ENCODE measurements at regions not wholly inside any gene's neighbourhood (a gene's known extent, or its start where the extent isn't known, plus 50 kb on each side); places are given as distances from the start of the nearest gene placed in this dataset.

DNA sequence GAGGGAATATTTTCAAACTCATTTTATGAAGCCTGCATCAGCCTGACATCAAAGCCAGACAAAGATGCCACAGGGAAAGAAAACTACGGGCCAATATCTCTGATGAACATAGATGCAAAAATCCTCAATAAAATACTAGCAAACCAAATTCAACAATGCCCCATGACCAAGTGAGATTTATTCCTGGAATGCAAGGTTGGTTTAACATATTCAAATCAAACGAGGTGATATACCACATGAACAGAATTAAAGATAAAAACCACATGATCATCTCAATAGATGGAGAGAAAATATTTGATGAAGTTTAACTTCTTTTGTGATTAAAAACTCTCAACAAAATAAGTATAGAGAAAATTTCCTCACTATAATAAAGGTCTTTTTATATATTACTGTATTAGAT is 792.0 kb upstream of the ZNF608 start:
- in situ Hi-C loops (cut with HindIII; ENCODE audit: low pct_unique_long_range_greater_than_20kb, low sequenced_read_pairs), result no loop called here
- no peak for DNase-seq (ENCODE audit: low read depth in 1 of 2, low spot score in 1 of 2)
- TF ChIP-seq JUND (IDR thresholded peaks at IDR 0.05; ENCODE audit: low read depth), result no peak

DNA sequence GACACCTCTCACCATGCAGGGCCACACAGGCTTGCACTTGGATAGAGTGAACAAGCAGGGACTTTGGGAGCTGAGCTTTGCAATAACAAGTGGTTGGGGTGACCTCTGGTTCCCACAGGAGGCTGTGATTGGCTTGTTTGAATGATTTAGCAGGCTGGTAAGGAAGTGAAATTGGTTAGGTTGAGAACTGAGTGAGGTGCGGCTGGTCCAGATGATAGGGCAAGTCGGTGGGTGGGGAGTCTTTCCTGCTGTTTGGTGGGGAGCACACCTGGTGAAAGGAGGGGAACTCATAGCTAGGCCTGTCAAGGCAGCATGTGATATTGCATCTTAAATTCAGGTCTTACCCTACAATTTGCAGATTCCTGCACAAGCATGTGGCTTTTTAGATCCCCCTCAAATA is 794.6 kb upstream of the ZNF608 start:
- TF ChIP-seq JUND (IDR thresholded peaks at IDR 0.05; ENCODE audit: low read depth), result no peak
- in situ Hi-C loops (cut with HindIII; ENCODE audit: low pct_unique_long_range_greater_than_20kb, low sequenced_read_pairs), result no loop called here
- no peak for DNase-seq (ENCODE audit: low read depth in 1 of 2, low spot score in 1 of 2)

DNA sequence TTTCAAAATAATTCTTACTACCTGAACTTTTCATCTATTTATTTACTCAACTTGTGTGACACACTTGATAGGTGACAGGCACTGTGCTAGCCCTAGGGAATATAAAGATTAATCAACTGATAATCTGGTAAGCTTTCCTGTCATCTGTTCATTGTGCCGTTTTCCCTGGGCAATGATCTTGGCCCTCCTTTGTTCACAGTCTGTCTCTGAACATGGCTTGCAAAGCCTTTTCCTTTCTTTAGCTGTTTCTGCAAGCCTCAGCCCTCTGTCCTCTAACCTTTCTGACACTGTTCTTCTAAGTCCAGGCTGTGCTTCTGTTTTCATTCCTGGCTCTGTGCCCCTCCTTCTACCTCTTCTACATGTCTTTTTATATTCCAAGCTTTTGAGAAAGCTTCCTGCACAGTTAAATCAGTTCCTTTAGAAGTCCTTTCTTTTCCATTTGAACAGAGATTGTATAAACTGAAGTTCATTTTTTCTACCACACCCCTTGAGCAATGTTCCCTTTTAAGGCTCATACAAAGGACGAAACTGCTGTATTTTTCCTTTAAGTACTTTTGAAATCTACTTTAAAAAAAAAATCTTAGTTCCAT is 803.0 kb upstream of the ZNF608 start:
- TF ChIP-seq JUND (IDR thresholded peaks at IDR 0.05; ENCODE audit: low read depth), result no peak
- no peak for DNase-seq (ENCODE audit: low read depth in 1 of 2, low spot score in 1 of 2)
- in situ Hi-C loops (cut with HindIII; ENCODE audit: low pct_unique_long_range_greater_than_20kb, low sequenced_read_pairs), result no loop called here

DNA sequence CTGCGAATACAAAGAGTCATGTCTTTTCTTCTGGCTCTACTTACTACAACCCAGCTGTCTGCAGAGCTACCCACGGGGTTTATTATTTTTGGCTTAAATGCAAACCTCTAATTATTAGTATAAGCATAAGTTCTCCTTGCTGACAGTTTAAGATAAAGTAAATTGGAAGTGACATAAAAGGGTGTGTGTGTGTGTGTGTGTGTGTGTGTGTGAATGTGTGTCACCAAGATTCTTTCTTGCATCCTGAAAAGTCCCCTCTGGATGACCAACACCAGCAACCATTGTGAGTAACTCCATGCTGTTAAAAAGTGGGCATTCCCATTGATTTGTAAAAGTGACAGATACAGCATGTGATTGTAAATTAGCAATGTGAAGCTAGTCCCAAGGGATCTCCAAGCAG is 803.8 kb upstream of the ZNF608 start:
- in situ Hi-C loops (cut with HindIII; ENCODE audit: low pct_unique_long_range_greater_than_20kb, low sequenced_read_pairs), result no loop called here
- no peak for TF ChIP-seq JUND (IDR thresholded peaks at IDR 0.05; ENCODE audit: low read depth)
- DNase-seq (ENCODE audit: low read depth in 1 of 2, low spot score in 1 of 2), result no peak

DNA sequence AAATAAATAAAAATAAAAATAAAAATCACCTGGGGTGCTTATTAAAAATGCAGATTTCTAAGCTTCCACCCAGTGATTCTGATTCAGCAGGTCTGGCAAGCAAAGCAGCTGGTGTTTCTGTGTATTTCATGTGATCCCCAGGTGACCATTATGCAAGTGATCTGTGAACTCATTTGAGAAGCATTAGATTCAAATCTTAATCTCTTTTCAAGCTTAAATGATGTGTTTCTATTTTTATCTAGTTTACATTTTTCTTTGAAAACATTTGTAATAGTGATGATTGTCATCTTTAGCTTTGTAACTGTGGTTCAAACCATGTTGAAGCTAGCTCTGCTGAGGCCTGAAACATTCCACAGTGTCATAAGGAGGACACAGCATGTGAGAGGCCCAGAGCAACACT is 804.8 kb upstream of the ZNF608 start:
- TF ChIP-seq JUND (IDR thresholded peaks at IDR 0.05; ENCODE audit: low read depth), result no peak
- in situ Hi-C loops (cut with HindIII; ENCODE audit: low pct_unique_long_range_greater_than_20kb, low sequenced_read_pairs), result no loop called here
- no peak for DNase-seq (ENCODE audit: low read depth in 1 of 2, low spot score in 1 of 2)

DNA sequence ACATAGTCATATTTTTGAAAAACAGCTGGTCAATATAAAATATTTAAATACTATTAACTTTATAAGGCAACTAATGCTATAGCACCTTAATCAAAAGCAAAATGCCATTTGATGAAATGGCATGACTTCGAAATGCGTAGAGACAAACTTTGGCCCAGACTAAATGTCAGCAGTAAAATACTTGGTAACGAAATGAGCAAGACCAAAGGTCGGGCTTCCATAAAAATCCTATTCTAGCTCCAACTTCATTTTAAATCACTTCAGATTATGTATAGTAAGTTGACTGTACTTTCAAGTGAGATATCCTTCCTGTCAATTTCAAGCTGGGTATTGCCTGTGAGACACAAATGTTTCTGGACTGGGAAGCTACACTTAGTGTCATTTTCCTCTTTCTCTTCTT is 805.4 kb upstream of the ZNF608 start:
- in situ Hi-C loops (cut with HindIII; ENCODE audit: low pct_unique_long_range_greater_than_20kb, low sequenced_read_pairs), result no loop called here
- DNase-seq (ENCODE audit: low read depth in 1 of 2, low spot score in 1 of 2), result no peak

DNA sequence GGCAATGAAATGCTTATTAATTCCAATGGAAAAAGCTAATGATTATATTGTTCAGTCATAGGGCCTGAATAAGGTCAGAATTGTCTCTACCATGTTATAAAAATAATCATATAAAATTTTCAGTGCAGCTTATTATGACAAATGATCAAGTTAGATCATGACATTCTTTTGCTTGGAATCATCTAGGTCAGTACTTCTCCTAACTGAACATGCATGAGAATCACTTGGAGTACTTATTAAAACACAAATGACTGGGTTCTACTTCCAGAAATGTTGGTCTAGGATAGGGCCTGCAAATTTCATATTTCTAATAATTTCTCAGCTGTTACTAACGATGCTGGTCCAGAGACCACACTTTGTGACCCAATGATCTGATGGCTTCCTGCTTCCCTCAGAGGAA is 806.0 kb upstream of the ZNF608 start:
- in situ Hi-C loops (cut with HindIII; ENCODE audit: low pct_unique_long_range_greater_than_20kb, low sequenced_read_pairs), result no loop called here

More for the DNA sequence above, 805.4 kb upstream of the ZNF608 start:
- no peak for TF ChIP-seq JUND (IDR thresholded peaks at IDR 0.05; ENCODE audit: low read depth)

DNA sequence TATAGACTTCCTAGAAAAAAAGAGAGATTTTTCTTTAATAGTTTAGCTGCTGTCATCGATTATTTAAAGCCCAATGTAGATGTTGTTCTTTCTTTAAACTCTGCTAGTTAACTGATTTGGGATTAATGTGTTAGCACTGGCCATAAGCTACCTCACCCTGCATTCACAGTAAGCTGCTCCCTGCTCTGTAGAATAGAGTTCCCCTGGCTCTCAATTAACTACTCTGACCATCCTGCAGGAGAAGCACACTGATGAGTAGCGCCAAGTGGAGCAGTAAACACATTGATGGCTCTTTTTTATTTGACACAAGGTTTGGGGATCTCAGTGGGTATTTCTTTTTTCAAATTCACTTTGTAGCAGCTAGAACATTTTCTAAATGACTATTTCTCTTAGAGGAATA is 807.9 kb upstream of the ZNF608 start:
- no peak for DNase-seq (ENCODE audit: low read depth in 1 of 2, low spot score in 1 of 2)
- in situ Hi-C loops (cut with HindIII; ENCODE audit: low pct_unique_long_range_greater_than_20kb, low sequenced_read_pairs), result no loop called here
- no peak for TF ChIP-seq JUND (IDR thresholded peaks at IDR 0.05; ENCODE audit: low read depth)

More for the DNA sequence above, 806.0 kb upstream of the ZNF608 start:
- DNase-seq (ENCODE audit: low read depth in 1 of 2, low spot score in 1 of 2), result no peak
- TF ChIP-seq JUND (IDR thresholded peaks at IDR 0.05; ENCODE audit: low read depth), result no peak

DNA sequence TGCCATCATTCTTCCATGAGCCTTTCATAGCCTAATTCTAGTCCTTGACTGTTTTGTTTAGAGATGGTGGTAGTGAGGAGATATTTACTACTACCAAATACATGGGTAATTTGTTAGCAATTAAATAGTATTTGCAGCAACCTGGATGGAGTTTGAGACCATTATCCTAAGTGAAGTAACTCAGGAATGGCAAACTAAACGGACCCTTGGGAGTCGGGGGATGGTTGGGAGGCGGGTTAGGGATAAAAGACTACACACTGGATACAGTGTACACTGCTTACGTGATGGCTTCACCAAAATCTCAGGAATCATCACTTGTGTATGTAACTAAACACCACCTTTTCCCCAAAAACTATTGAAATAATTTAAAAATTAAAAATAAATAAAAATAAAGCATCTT is 809.2 kb upstream of the ZNF608 start:
- in situ Hi-C loops (cut with HindIII; ENCODE audit: low pct_unique_long_range_greater_than_20kb, low sequenced_read_pairs), result no loop called here
- no peak for TF ChIP-seq JUND (IDR thresholded peaks at IDR 0.05; ENCODE audit: low read depth)

DNA sequence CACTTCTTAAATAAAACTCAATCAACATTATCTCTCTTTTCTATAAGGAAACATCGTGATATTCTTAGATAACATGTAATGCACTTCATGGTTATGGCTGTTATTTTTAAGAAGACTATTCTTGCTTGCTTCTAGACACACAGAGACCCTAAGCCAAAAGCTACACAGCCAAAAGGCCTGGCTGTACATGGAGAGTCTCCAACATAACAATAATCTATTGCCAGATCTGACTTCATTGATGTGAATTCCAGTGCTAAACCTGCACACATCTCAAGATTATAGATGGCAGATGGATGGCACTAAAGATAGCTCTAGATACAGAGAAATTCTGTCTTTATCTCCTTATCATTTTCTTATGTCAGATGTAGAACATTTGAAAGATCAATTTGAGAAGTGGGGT is 811.6 kb upstream of the ZNF608 start:
- no peak for TF ChIP-seq JUND (IDR thresholded peaks at IDR 0.05; ENCODE audit: low read depth)
- no peak for DNase-seq (ENCODE audit: low read depth in 1 of 2, low spot score in 1 of 2)
- in situ Hi-C loops (cut with HindIII; ENCODE audit: low pct_unique_long_range_greater_than_20kb, low sequenced_read_pairs), result no loop called here

More for the DNA sequence above, 809.2 kb upstream of the ZNF608 start:
- DNase-seq (ENCODE audit: low read depth in 1 of 2, low spot score in 1 of 2), result no peak

DNA sequence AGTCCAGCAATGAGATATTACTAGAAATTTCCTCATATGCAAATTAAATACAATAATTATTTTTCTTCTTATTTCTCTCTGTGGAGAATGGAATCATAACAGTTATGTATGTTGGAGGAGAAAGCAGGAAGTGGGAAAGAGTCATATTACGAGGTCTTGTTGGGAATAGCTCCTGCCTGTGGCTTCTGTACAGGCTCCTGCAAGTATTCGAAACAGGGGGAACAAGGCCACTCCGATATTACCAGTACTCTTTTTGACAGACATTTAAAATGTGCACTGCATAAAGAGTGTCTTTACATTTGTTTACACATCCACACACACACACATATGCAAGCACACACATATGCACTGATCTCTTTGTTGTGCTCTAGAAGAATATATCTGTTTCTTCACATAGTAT is 812.0 kb upstream of the ZNF608 start:
- DNase-seq (ENCODE audit: low read depth in 1 of 2, low spot score in 1 of 2), result no peak
- TF ChIP-seq JUND (IDR thresholded peaks at IDR 0.05; ENCODE audit: low read depth), result no peak
- in situ Hi-C loops (cut with HindIII; ENCODE audit: low pct_unique_long_range_greater_than_20kb, low sequenced_read_pairs), result no loop called here

DNA sequence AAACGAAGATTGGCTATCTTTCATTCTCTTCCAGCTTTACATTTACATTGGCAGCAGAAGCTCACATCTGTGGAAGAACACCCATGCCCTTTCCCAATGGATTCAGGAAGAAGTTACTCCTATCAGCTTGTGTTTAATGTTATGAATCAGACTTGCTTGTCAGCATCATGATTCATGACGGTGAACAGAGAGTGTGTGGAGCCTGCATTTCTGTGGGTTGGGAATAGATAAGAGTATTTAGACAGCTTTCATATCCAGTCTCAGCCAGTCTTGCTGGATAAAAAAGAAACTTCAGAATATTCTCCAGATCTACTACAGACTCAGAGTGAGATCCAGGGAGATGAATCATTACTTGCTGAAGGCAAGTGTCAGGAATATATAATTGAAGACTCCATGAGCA is 812.9 kb upstream of the ZNF608 start:
- no peak for TF ChIP-seq JUND (IDR thresholded peaks at IDR 0.05; ENCODE audit: low read depth)
- DNase-seq (ENCODE audit: low read depth in 1 of 2, low spot score in 1 of 2), result no peak
- in situ Hi-C loops (cut with HindIII; ENCODE audit: low pct_unique_long_range_greater_than_20kb, low sequenced_read_pairs), result no loop called here

DNA sequence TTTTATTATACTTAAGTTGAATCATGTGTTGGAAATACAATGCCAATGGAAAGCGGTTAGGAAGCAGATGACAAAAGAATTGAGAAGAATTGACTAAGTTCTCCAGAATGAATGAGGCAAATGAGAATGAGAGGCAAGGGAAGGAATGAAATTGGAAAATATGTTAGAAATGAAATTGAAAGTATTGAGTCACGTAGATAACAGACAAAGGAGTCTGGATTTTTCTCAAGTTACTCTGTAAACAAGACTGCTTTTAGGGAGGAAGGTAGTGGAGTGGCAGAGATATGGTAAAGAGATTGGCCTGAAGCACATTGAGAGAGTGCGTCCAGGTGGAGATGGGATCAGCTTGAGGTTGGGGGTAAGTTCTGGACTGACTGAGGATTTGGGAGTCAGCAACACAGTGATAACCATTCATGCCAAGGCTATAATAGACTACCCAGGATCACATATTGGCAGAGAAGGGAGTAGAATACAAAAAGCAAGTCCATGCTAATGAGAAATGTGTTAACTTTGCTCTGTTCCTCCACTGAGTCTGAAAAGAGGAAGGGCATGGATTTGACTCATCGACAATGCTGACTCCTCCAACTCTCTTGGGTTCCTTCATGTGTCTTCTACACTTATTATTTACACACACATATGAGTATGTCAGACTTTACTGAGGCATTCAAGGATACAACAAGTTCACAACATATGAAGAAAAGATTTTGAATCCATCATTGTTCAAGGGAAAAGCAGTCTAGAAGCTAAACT is 814.2 kb upstream of the ZNF608 start:
- no peak for TF ChIP-seq JUND (IDR thresholded peaks at IDR 0.05; ENCODE audit: low read depth)
- in situ Hi-C loops (cut with HindIII; ENCODE audit: low pct_unique_long_range_greater_than_20kb, low sequenced_read_pairs), result no loop called here
- DNase-seq (ENCODE audit: low read depth in 1 of 2, low spot score in 1 of 2), result no peak
